Kidney epithelial cell (primary cell): ENCODE measurements at regions not wholly inside any gene's neighbourhood (a gene's known extent, or its start where the extent isn't known, plus 50 kb on each side); places are given as distances from the start of the nearest gene placed in this dataset.

Experiments used
- DNase-seq: peaks from one replicate; pipeline ENCODE4 v3.0.0-alpha.2; 2010; ENCODE audit warnings: low read depth
- H3K27me3 ChIP-seq: 2 replicates; pipeline ENCODE4 v1.6.0; 2011; ENCODE audit warnings: low read length; ENCODE audit not compliant: control insufficient read depth, insufficient read depth
- H3K36me3 ChIP-seq: 2 replicates; pipeline ENCODE4 v1.5.1; 2011; ENCODE audit warnings: low read length; ENCODE audit not compliant: control insufficient read depth, insufficient read depth
- H3K4me3 ChIP-seq: 2 replicates; pipeline ENCODE4 v1.5.1; 2011; ENCODE audit warnings: low read depth, mild to moderate bottlenecking, control low read depth, low read length
- CTCF ChIP-seq: IDR thresholded peaks from 2 replicates; pipeline ENCODE4 v1.5.1; 2011; ENCODE audit warnings: mild to moderate bottlenecking, moderate library complexity, low read length, control low read depth, inconsistent platforms; ENCODE audit not compliant: insufficient read depth, poor library complexity, severe bottlenecking

- H3K27me3 ChIP-seq, result no peaks in the 10 kb centered on the region
- H3K4me3 ChIP-seq, result no peak overlapping the region
- TF ChIP-seq CTCF, result no peak
- no peaks in the 10 kb centered on the region for H3K36me3 ChIP-seq
- no peak for DNase-seq
These were observed 81.3 kb downstream of the SLC25A47 start for GRCh38 chr14:100404419-100404818.

GRCh38 chr14:100405760-100406455 is 82.8 kb downstream of the SLC25A47 start:
- no peaks in the 10 kb centered on the region for H3K27me3 ChIP-seq
- DNase-seq, result no peak
- no peak for TF ChIP-seq CTCF
- H3K36me3 ChIP-seq, result no peaks in the 10 kb centered on the region
- H3K4me3 ChIP-seq, result no peak overlapping the region

- no peaks in the 10 kb centered on the region for H3K27me3 ChIP-seq
- H3K36me3 ChIP-seq, result no peaks in the 10 kb centered on the region
- no peak overlapping the region for H3K4me3 ChIP-seq
- TF ChIP-seq CTCF, result no peak
- no peak for DNase-seq
These were observed 83.5 kb downstream of the SLC25A47 start for GRCh38 chr14:100406505-100407131.

- no peak for TF ChIP-seq CTCF
- no peak for DNase-seq
- Histone ChIP-seq H3K4me3 (no peak overlapping the region), H3K36me3 (no peaks in the 10 kb centered on the region), H3K27me3 (no peaks in the 10 kb centered on the region)
These were observed 84.4 kb downstream of the SLC25A47 start for GRCh38 chr14:100407376-100408102.

GRCh38 chr14:100408350-100409002 is 85.3 kb downstream of the SLC25A47 start:
- no peak for DNase-seq

More at GRCh38 chr14:100408350-100409002, 85.3 kb downstream of the SLC25A47 start:
- no peak overlapping the region for H3K4me3 ChIP-seq
- H3K27me3 ChIP-seq, result no peaks in the 10 kb centered on the region
- no peaks in the 10 kb centered on the region for H3K36me3 ChIP-seq
- no peak for TF ChIP-seq CTCF
